ENCODE measurements at regions not wholly inside any gene's neighbourhood (a gene's known extent, or its start where the extent isn't known, plus 50 kb on each side); places are given as distances from the start of the nearest gene placed in this dataset.

DNA sequence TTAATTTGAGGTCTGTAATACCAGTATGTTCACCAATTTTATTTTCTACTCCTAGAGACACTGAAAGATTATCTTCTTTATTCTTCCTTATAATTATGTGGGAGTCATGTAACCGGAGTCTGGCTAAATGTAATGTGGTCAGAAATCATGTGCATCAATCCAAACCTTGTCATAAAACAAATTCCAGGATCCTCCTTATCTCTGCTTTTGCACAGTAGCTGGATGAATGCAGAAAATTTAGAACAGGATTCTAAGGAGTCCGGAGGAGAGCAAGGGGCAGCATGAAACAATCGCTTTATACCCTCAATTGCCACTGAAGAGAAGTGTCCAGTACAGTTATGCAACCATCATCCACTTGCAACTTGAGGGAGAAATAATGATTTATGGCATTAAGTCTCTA, 2674.7 kb upstream of the PCDH20 start:
- no peak for TF ChIP-seq GATA2 (IDR thresholded peaks at IDR 0.05; ENCODE audit: low read depth, low read length)
- TF ChIP-seq GATA3 (IDR thresholded peaks at IDR 0.05; ENCODE audit: low read depth, low read length), result no peak
